ENCODE measurements at regions not wholly inside any gene's neighbourhood (a gene's known extent, or its start where the extent isn't known, plus 50 kb on each side); places are given as distances from the start of the nearest gene placed in this dataset.
"Not testable (repeated sequence)": the region's sequence is repeated elsewhere in the genome, so short reads cannot be mapped to it uniquely, and the experiment has no call there.

DNA sequence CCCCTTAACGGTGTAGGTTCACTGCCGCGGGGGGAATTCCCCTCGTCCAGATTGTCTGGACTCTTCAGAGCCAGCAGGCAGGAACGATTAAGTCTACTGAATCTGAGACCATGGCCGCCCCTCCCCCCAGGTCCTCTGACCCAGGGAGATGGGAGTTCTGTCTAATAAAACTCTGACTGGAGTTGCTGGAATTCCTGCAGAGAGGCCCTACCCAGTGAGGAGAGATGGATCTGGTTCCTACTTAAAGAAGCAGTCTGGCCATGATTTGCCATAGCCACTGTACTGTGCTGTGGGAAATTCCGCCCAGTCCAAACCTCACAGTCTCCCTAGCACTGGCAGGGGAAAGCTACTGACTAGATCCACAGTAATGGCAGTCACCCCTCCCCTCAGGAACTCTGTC lies 237.7 kb upstream of the RASA1 start:
- ChIA-PET POLR2A (no interaction called here), CTCF (interaction anchor here (0.9 kb wide), 1 partner anchor 370 kb away, joined by 3 read pairs; no protein-coding TSS in a partner anchor)

DNA sequence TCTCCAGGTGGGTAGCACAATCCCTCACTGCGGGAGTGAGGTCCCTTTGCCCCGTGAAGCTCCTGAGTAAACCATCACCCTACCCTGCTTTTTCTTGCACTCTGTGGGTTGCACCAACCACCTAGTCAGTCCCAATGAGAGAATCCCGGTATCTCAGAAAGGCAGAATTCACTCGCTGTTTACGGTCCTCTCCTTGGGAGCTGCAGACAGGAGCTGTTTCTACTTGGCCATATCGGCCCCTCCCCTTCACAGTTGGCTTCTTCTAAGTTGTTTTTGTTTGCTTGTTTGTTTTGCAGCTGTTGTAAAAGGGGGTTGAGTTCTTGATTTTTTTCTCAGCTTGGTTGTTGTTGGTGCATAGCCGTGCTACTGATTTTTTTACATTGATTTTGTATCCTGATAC lies 237.0 kb upstream of the RASA1 start:
- TF ChIP-seq, protein P1, sequence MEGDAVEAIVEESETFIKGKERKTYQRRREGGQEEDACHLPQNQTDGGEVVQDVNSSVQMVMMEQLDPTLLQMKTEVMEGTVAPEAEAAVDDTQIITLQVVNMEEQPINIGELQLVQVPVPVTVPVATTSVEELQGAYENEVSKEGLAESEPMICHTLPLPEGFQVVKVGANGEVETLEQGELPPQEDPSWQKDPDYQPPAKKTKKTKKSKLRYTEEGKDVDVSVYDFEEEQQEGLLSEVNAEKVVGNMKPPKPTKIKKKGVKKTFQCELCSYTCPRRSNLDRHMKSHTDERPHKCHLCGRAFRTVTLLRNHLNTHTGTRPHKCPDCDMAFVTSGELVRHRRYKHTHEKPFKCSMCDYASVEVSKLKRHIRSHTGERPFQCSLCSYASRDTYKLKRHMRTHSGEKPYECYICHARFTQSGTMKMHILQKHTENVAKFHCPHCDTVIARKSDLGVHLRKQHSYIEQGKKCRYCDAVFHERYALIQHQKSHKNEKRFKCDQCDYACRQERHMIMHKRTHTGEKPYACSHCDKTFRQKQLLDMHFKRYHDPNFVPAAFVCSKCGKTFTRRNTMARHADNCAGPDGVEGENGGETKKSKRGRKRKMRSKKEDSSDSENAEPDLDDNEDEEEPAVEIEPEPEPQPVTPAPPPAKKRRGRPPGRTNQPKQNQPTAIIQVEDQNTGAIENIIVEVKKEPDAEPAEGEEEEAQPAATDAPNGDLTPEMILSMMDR (IDR thresholded peaks at IDR 0.05; ENCODE audit: insufficient read depth, low read length, missing control alignments) = no peak
- DNase-seq (ENCODE audit: low read depth, low spot score) = no peak
- ChIA-PET CTCF (interaction anchor here (0.9 kb wide), 1 partner anchor 370 kb away, joined by 3 read pairs; no protein-coding TSS in a partner anchor), POLR2A (no interaction called here)
- no peak overlapping the region for H3K4me3 ChIP-seq (ENCODE audit: low read depth, low read length)

More for the DNA sequence above, 237.7 kb upstream of the RASA1 start:
- H3K4me3 ChIP-seq (ENCODE audit: low read depth, low read length) = no peak overlapping the region
- no peak for DNase-seq (ENCODE audit: low read depth, low spot score)
- TF ChIP-seq, protein P1 (IDR thresholded peaks at IDR 0.05; ENCODE audit: insufficient read depth, low read length, missing control alignments) = no peak

DNA sequence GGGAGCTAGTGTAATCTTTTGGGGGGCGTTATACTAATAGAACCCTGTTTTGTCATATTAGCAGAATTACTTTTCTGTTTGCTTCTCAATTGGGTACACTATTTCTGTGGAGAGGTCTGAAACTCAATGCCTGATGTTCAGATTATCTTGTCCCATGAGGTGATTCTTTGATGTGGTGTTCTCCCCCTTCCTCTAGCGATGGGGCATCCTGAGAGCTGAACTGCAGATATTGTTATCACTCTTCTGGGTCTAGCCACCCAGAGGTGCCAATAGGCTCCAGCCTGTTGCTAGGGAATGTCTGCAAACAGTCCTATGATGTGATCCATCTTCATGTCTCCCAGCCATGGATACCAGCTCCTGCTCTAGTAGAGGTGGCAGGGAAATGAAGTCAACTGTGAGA lies 233.1 kb upstream of the RASA1 start:
- H3K4me3 ChIP-seq (ENCODE audit: low read depth, low read length) = no peak overlapping the region
- POLR2A ChIA-PET = no interaction called here
- TF ChIP-seq, protein P1 (IDR thresholded peaks at IDR 0.05; ENCODE audit: insufficient read depth, low read length, missing control alignments) = no peak
- no peak for DNase-seq (ENCODE audit: low read depth, low spot score)
- CTCF ChIA-PET = no interaction called here

DNA sequence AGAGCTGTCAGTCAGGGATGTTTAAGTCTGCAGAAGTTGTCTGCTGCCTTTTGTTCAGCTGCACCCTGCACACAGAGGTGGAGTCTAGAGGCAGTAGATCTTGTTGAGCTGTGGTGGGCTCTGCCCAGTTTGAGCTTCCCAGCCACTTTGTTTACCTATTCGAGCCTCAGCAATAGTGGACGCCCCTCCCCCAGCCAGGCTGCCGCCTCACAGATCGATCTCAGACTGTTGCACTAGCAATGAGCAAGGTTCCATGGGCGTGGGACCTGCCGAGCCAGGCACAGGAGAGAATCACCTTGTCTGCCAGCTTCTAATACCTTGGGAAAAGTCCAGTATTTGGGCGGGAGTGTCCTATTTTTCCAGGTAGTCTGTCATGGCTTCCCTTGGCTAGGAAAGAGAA lies 225.1 kb upstream of the RASA1 start:
- CTCF ChIA-PET = no interaction called here
- POLR2A ChIA-PET = no interaction called here
- TF ChIP-seq, protein P1 (IDR thresholded peaks at IDR 0.05; ENCODE audit: insufficient read depth, low read length, missing control alignments) = no peak
- no peak overlapping the region for H3K4me3 ChIP-seq (ENCODE audit: low read depth, low read length)
- no peak for DNase-seq (ENCODE audit: low read depth, low spot score)

DNA sequence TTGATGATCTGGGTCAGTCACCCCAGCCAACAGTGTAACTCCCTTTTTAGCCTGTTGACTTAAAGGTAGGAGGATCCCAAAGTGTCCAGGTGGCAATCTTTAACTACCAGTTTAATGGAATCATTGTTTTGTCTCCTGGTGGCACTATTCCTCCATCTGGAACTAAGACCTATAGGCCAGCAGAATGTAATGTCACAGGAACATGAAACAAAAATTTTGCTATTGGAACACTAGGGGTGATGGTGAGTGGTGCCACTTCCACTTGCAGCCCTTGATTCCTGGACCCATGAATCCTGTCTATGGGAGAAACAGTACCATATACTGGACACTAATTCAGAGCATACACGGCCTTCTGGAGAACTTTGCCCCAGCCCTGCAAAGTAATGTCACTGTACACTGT lies 219.5 kb upstream of the RASA1 start:
- DNase-seq (ENCODE audit: low read depth, low spot score) = no peak
- no peak overlapping the region for H3K4me3 ChIP-seq (ENCODE audit: low read depth, low read length)
- ChIA-PET POLR2A (no interaction called here), CTCF (no interaction called here)
- TF ChIP-seq, protein P1 (IDR thresholded peaks at IDR 0.05; ENCODE audit: insufficient read depth, low read length, missing control alignments) = no peak

DNA sequence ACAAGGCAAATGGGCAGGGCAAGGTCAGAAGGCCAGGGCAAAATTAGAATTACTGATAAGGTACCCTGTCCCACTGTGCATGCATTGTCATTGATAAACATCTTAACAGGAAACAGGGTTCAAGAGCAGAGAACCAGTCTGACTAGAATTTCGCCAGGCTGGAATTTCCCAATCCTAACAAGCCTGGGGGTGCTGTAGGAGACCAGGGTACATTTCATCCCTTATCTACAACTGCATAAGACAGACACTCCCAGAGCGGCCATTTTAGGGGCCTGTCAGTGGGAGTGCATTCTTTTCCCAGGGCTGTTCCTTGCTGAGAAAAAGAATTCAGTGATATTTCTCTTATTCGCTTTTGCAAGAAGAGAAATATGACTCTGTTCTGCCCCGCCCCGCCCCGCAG lies 218.7 kb upstream of the RASA1 start:
- DNase-seq (ENCODE audit: low read depth, low spot score); H3K4me3 ChIP-seq (ENCODE audit: low read depth, low read length); CTCF ChIA-PET; POLR2A ChIA-PET: not testable (repeated sequence)

DNA sequence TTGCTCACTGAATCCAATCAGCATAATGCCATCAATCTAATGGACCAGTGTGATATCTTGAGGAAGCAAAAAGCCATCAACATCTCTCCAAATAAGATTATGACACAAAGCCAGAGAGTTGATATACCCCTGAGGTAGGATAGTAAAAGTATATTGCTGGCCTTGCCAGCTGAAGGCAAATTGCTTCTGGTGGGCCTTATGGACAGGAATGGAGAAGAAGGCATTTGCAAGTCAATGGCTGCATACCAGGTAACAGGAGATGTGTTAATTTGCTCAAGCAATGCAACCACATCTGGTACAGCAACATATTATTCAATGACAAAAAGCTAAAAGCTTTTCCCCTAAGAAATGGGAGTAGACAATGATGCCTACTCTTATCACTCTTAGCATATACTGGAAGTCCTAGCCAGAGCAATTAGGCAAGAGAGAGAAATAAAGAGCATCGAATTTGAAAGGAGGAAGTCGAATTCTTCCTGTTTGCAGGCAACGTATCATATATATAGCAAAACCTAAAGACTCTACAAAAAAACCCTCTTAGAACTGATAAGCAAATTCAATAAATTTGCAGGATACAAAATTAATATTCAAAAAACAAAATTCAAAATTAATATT lies 216.1 kb upstream of the RASA1 start:
- no peak for DNase-seq (ENCODE audit: low read depth, low spot score)
- TF ChIP-seq, protein P1 (IDR thresholded peaks at IDR 0.05; ENCODE audit: insufficient read depth, low read length, missing control alignments) = no peak
- ChIA-PET POLR2A (no interaction called here), CTCF (no interaction called here)
- H3K4me3 ChIP-seq (ENCODE audit: low read depth, low read length) = no peak overlapping the region
